PC-3 (cell line): ENCODE measurements at regions not wholly inside any gene's neighbourhood (a gene's known extent, or its start where the extent isn't known, plus 50 kb on each side); places are given as distances from the start of the nearest gene placed in this dataset.

Experiments
- ATAC-seq: fragments of 200-7000 bp; cut with Tn5 transposase; 2 replicates; pipeline ENCODE4 v1.9.1; 2020; ENCODE audit warnings: mild to moderate bottlenecking, moderate library complexity
- BruUV-seq: library from RNA; stranded (reverse); fragments of 400-500 nt; replicated peaks from 2 replicates; lab custom pipeline; 2021; lab: Mats Ljungman, UMichigan
- CTCF ChIA-PET: fragments of 300-600 bp; sonication (Branson Sonifier 250); formaldehyde crosslinking; loops from one replicate; lab custom pipeline; 2022; ENCODE audit warnings: antibody characterized with exemption; lab: Charles Lee
- POLR2A ChIA-PET: fragments of 300-600 bp; sonication (Branson Sonifier 250); formaldehyde crosslinking; loops from one replicate; lab custom pipeline; 2022; ENCODE audit warnings: antibody characterized with exemption; ENCODE audit not compliant: unreplicated experiment; lab: Charles Lee
- DNase-seq: peaks from one replicate; pipeline ENCODE4 v3.0.0-alpha.2; 2015
- H2AFZ ChIP-seq: fragments of 300-600 bp; sonication (generic); 2 replicates; pipeline ENCODE4 v1.6.0; 2016; ENCODE audit warnings: antibody characterized with exemption, low read length
- H3F3A ChIP-seq: fragments of 300-600 bp; sonication (generic); one replicate; pipeline ENCODE4 v1.6.0; 2017; ENCODE audit warnings: antibody characterized with exemption, low read length, control low read depth, mild to moderate bottlenecking; ENCODE audit not compliant: unreplicated experiment
- H3K27ac ChIP-seq: fragments of 300-600 bp; sonication (generic); 2 replicates; pipeline ENCODE4 v1.5.1; 2016; ENCODE audit warnings: mild to moderate bottlenecking, low read length
- H3K27me3 ChIP-seq: fragments of 300-600 bp; sonication (generic); 2 replicates; pipeline ENCODE4 v1.6.1; 2016; ENCODE audit warnings: low read length, mixed read lengths
- H3K36me3 ChIP-seq: fragments of 300-600 bp; sonication (generic); 2 replicates; pipeline ENCODE4 v1.6.1; 2016; ENCODE audit warnings: low read depth, mixed run types, low read length, mixed read lengths
- H3K4me1 ChIP-seq: fragments of 300-600 bp; sonication (generic); 2 replicates; pipeline ENCODE4 v1.5.1; 2016; ENCODE audit warnings: low read length; ENCODE audit not compliant: insufficient read depth
- H3K4me2 ChIP-seq: fragments of 300-600 bp; sonication (generic); 2 replicates; pipeline ENCODE4 v1.6.0; 2016; ENCODE audit warnings: low read length
- H3K4me3 ChIP-seq: fragments of 300-600 bp; sonication (generic); 2 replicates; pipeline ENCODE4 v1.5.1; 2016; ENCODE audit warnings: mild to moderate bottlenecking, low read length, mixed read lengths
- H3K79me2 ChIP-seq: fragments of 300-600 bp; sonication (generic); 2 replicates; pipeline ENCODE4 v1.6.1; 2017; ENCODE audit warnings: low read length, mixed read lengths
- H3K9ac ChIP-seq: fragments of 300-600 bp; sonication (generic); 2 replicates; pipeline ENCODE4 v1.6.0; 2016; ENCODE audit warnings: mild to moderate bottlenecking, low read length
- H3K9me2 ChIP-seq: fragments of 300-600 bp; sonication (generic); replicated peaks from 2 replicates; pipeline ENCODE4 v1.6.1; 2016; ENCODE audit warnings: mixed run types, low read length, mixed read lengths
- H3K9me3 ChIP-seq: fragments of 300-600 bp; sonication (generic); 2 replicates; pipeline ENCODE4 v1.6.1; 2016; ENCODE audit warnings: low read length, mixed read lengths
- H4K20me1 ChIP-seq: fragments of 300-600 bp; sonication (generic); 2 replicates; pipeline ENCODE4 v1.6.1; 2016; ENCODE audit warnings: low read length, mixed read lengths
- CTCF ChIP-seq: fragments of 300-600 bp; sonication (generic); conservative IDR thresholded peaks from 2 replicates; pipeline ENCODE4 v1.5.1; 2017; ENCODE audit warnings: antibody characterized with exemption, low read depth, mild to moderate bottlenecking, low read length
- EZH2 ChIP-seq: fragments of 300-600 bp; sonication (generic); IDR thresholded peaks from one replicate; pipeline ENCODE4 v1.6.1; 2017; ENCODE audit warnings: antibody characterized with exemption, mild to moderate bottlenecking, low read length; ENCODE audit not compliant: unreplicated experiment
- EZH2phosphoT487 ChIP-seq: fragments of 300-600 bp; sonication (generic); IDR thresholded peaks from 2 replicates; pipeline ENCODE4 v1.6.1; 2018; ENCODE audit warnings: mild to moderate bottlenecking, antibody characterized with exemption, low read length, borderline replicate concordance
- intact Hi-C: fragments of 100-400 bp; cut with micrococcal nuclease; formaldehyde crosslinking; loops from 2 replicates; pipeline ENCODE4 v1.9.0; 2023

- Histone ChIP-seq H3K9me2 (no peaks in the 10 kb centered on the region), H3K4me3 (no peak overlapping the region), H3K4me1 (no peaks in the 10 kb centered on the region), H3K36me3 (no peaks in the 10 kb centered on the region), H4K20me1 (no peaks in the 10 kb centered on the region), H2AFZ (no peak overlapping the region), H3K79me2 (no peaks in the 10 kb centered on the region), H3K9ac (no peak overlapping the region), H3K27me3 (peaks cover 13% of the 10 kb centered on the region), H3K4me2 (no peak overlapping the region), H3K27ac (no peak overlapping the region), H3F3A (no peaks in the 10 kb centered on the region), H3K9me3 (no peaks in the 10 kb centered on the region)
- TF ChIP-seq EZH2 (no peak), EZH2phosphoT487 (no peak), CTCF (no peak)
- ChIA-PET POLR2A (no interaction called here), CTCF (no interaction called here)
- BruUV-seq, result no TSS peak
- ATAC-seq (no peak), DNase-seq (no peak)
- intact Hi-C loops, result no loop called here
Observed at GRCh38 chr5:36382890-36383289, 81.2 kb upstream of the RANBP3L start.

- ATAC-seq, result no peak
- intact Hi-C loops, result no loop called here
- Histone ChIP-seq H3K9me2 (no peaks in the 10 kb centered on the region), H3K4me2 (no peak overlapping the region), H3K9me3 (no peaks in the 10 kb centered on the region), H3K36me3 (no peaks in the 10 kb centered on the region), H4K20me1 (no peaks in the 10 kb centered on the region), H3K4me1 (no peaks in the 10 kb centered on the region), H3K27me3 (peaks cover 13% of the 10 kb centered on the region), H3K4me3 (no peak overlapping the region), H3K79me2 (no peaks in the 10 kb centered on the region), H2AFZ (no peak overlapping the region), H3K9ac (no peak overlapping the region), H3K27ac (no peak overlapping the region), H3F3A (no peaks in the 10 kb centered on the region)
- no TSS peak for BruUV-seq
- POLR2A ChIA-PET, result no interaction called here
- DNase-seq, result no peak
- CTCF ChIA-PET, result no interaction called here
- no peak for TF ChIP-seq EZH2phosphoT487
- TF ChIP-seq CTCF, result no peak
- no peak for TF ChIP-seq EZH2
Observed at GRCh38 chr5:36383942-36384341, 82.2 kb upstream of the RANBP3L start.

GRCh38 chr5:36384845-36385244, 83.1 kb upstream of the RANBP3L start:
- no peak overlapping the region for H3K27ac ChIP-seq
- no peak for TF ChIP-seq CTCF
- TF ChIP-seq EZH2phosphoT487, result no peak
- no peak for TF ChIP-seq EZH2
- no TSS peak for BruUV-seq
- H3K9ac ChIP-seq, result no peak overlapping the region
- ChIA-PET CTCF (no interaction called here), POLR2A (no interaction called here)
- no peak for ATAC-seq
- H3K79me2 ChIP-seq, result no peaks in the 10 kb centered on the region
- H3K9me2 ChIP-seq, result no peaks in the 10 kb centered on the region
- DNase-seq, result no peak
- no peak overlapping the region for H3K4me3 ChIP-seq
- H3K36me3 ChIP-seq, result no peaks in the 10 kb centered on the region
- peaks cover 8% of the 10 kb centered on the region for H3K27me3 ChIP-seq
- intact Hi-C loops, result no loop called here
- no peaks in the 10 kb centered on the region for H3K9me3 ChIP-seq
- no peaks in the 10 kb centered on the region for H3F3A ChIP-seq
- H2AFZ ChIP-seq, result no peak overlapping the region
- H3K4me2 ChIP-seq, result no peak overlapping the region
- H4K20me1 ChIP-seq, result no peaks in the 10 kb centered on the region
- H3K4me1 ChIP-seq, result no peaks in the 10 kb centered on the region
